Stimulated activated CD8-positive, alpha-beta memory T cell treated with anti-CD3 and anti-CD28 coated beads, Interleukin-15, amount 100 ng/mL, for 48 hours (primary cell): ENCODE measurements at regions not wholly inside any gene's neighbourhood (a gene's known extent, or its start where the extent isn't known, plus 50 kb on each side); places are given as distances from the start of the nearest gene placed in this dataset.
"Not testable (repeated sequence)": the region's sequence is repeated elsewhere in the genome, so short reads cannot be mapped to it uniquely, and the experiment has no call there.

Source experiments
- DNase-seq, 2 donors: peaks; one replicate each; pipeline ENCODE4 v3.0.0-alpha.2; 2020; ENCODE audit warnings: low read depth in 2 of 2

GRCh38 chr10:118914629-118915028 lies 114.9 kb upstream of the NANOS1 start:
- DNase-seq, result no peak

GRCh38 chr10:118915161-118915560 lies 114.4 kb upstream of the NANOS1 start:
- no peak for DNase-seq

- no peak for DNase-seq
Observed at GRCh38 chr10:118916777-118917176, 112.7 kb upstream of the NANOS1 start.

GRCh38 chr10:118917701-118918100 lies 111.8 kb upstream of the NANOS1 start:
- DNase-seq, result no peak

- no peak for DNase-seq
Observed at GRCh38 chr10:118918116-118918515, 111.4 kb upstream of the NANOS1 start.

- no peak for DNase-seq
Observed at GRCh38 chr10:118918587-118918986, 110.9 kb upstream of the NANOS1 start.

GRCh38 chr10:118920206-118920605 lies 109.3 kb upstream of the NANOS1 start:
- no peak for DNase-seq

- DNase-seq, result no peak
Observed at GRCh38 chr10:118922226-118922625, 107.3 kb upstream of the NANOS1 start.

GRCh38 chr10:118922972-118923371 lies 106.5 kb upstream of the NANOS1 start:
- DNase-seq, result no peak

GRCh38 chr10:118924493-118924892 lies 105.0 kb upstream of the NANOS1 start:
- no peak for DNase-seq

GRCh38 chr10:118925404-118926071 lies 104.0 kb upstream of the NANOS1 start:
- no peak for DNase-seq

- DNase-seq, result no peak
Observed at GRCh38 chr10:118926072-118926417, 103.5 kb upstream of the NANOS1 start.

- DNase-seq, result no peak
Observed at GRCh38 chr10:118926441-118926840, 103.1 kb upstream of the NANOS1 start.

GRCh38 chr10:118926903-118927302 lies 102.6 kb upstream of the NANOS1 start:
- DNase-seq, result no peak

- no peak for DNase-seq
Observed at GRCh38 chr10:118927321-118927720, 102.2 kb upstream of the NANOS1 start.

- DNase-seq, result no peak
Observed at GRCh38 chr10:118930614-118931013, 98.9 kb upstream of the NANOS1 start.

- no peak for DNase-seq
Observed at GRCh38 chr10:118931436-118931835, 98.1 kb upstream of the NANOS1 start.

GRCh38 chr10:118932154-118932553 lies 97.4 kb upstream of the NANOS1 start:
- not testable (repeated sequence) for DNase-seq

GRCh38 chr10:118937226-118937625 lies 92.3 kb upstream of the NANOS1 start:
- no peak for DNase-seq

- no peak for DNase-seq
Observed at GRCh38 chr10:118939211-118940007, 90.1 kb upstream of the NANOS1 start.

GRCh38 chr10:118940386-118940785 lies 89.1 kb upstream of the NANOS1 start:
- DNase-seq, result no peak

- no peak for DNase-seq
Observed at GRCh38 chr10:118943253-118943652, 86.3 kb upstream of the NANOS1 start.

- DNase-seq, result no peak
Observed at GRCh38 chr10:118944959-118945633, 84.4 kb upstream of the NANOS1 start.
